ENCODE measurements at regions not wholly inside any gene's neighbourhood (a gene's known extent, or its start where the extent isn't known, plus 50 kb on each side); places are given as distances from the start of the nearest gene placed in this dataset.
A peak's percentile ranks its signal among the peaks of the same experiment; 100 is the strongest.

DNA sequence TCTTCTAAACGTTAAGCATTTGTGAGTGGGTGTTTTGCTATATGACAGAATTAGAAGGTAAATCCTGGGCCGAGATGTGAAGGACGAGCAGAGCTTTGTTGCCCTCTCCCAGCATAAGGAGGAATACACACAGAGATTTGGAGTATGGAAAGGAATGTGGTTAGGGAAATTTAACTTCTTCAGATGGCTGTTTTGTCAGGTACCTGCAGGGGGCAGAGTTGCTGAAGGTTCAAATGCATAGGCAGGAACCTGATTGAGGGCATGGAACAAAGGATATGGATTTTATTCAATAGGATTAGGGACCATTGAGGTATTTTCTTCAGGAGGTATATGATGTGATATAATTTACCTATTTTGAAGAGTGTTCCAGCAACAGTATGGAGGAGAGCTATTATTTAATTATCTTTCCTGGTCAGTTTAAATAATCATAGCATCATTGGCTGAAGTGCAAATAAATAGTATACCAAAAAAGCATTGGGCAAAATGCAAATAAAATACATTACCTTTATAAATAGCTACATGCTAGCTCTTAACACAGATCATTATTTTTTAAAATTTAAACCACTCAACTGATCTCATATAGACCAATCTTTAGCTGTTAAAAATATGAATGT lies 143.6 kb downstream of the SLIT2 start:
- 2% methylated on average over 3 of the region's 3 CpGs for WGBS (ENCODE audit: low lambda C conversion rate)
- DNase-seq (ENCODE audit: low spot score) (peak; percentile 32), FAIRE-seq (no peak), ATAC-seq (peak; percentile 68)
- Histone ChIP-seq H3K36me3 (replicated peaks in 1 of 2; ENCODE audit: control insufficient read depth in 1 of 2, insufficient read depth in 2 of 2, low read length in 2 of 2) (no peaks in the 10 kb centered on the region), H2AFZ (ENCODE audit: low read length) (no peak overlapping the region), H3K9me3 (ENCODE audit: low read length) (no peaks in the 10 kb centered on the region), H3K4me2 (ENCODE audit: low read depth, low read length) (no peak overlapping the region), H3K27ac (ENCODE audit: extremely low read length, insufficient read depth, low read length) (no peak overlapping the region), H3K9ac (ENCODE audit: insufficient read depth, low read depth, low read length) (no peak overlapping the region), H3K4me1 (ENCODE audit: insufficient read depth, low read length) (no peaks in the 10 kb centered on the region), H3K27me3 (ENCODE audit: control insufficient read depth in 1 of 2, insufficient read depth in 2 of 2, low read length in 2 of 2) (no peaks in the 10 kb centered on the region), H3K79me2 (ENCODE audit: insufficient read depth, low read length) (no peaks in the 10 kb centered on the region), H4K20me1 (ENCODE audit: insufficient read depth, low read length) (no peaks in the 10 kb centered on the region), H3K4me3 (replicated peaks in 1 of 3; ENCODE audit: insufficient read depth in 1 of 3, low read depth in 2 of 3, low read length in 3 of 3) (no peak overlapping the region)
- no TSS peak for BruUV-seq (replicated peaks)
- ChIA-PET CTCF (ENCODE audit: low intra/inter-chr PET ratio, low total read pairs) (no interaction called here), POLR2A (no interaction called here)
- in situ Hi-C loops (cut with HindIII; ENCODE audit: extremely low pct_ligation_motif_present, low pct_unique_long_range_greater_than_20kb), result no loop called here
- intact Hi-C loops (cut with micrococcal nuclease; ENCODE audit: unreplicated experiment), result loop anchor here (1.0 kb wide), 1 partner anchor 289 kb away; no protein-coding TSS in a partner anchor
- TF ChIP-seq, protein P1, sequence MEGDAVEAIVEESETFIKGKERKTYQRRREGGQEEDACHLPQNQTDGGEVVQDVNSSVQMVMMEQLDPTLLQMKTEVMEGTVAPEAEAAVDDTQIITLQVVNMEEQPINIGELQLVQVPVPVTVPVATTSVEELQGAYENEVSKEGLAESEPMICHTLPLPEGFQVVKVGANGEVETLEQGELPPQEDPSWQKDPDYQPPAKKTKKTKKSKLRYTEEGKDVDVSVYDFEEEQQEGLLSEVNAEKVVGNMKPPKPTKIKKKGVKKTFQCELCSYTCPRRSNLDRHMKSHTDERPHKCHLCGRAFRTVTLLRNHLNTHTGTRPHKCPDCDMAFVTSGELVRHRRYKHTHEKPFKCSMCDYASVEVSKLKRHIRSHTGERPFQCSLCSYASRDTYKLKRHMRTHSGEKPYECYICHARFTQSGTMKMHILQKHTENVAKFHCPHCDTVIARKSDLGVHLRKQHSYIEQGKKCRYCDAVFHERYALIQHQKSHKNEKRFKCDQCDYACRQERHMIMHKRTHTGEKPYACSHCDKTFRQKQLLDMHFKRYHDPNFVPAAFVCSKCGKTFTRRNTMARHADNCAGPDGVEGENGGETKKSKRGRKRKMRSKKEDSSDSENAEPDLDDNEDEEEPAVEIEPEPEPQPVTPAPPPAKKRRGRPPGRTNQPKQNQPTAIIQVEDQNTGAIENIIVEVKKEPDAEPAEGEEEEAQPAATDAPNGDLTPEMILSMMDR (CRISPR knock-in tag; IDR thresholded peaks at IDR 0.05), result peak; percentile 53
- no peak for TF ChIP-seq NR2C2 (CRISPR knock-in tag; IDR thresholded peaks at IDR 0.05; ENCODE audit: borderline replicate concordance)
- TF ChIP-seq HCFC1 (IDR thresholded peaks at IDR 0.05; ENCODE audit: low read depth, low read length), result no peak

DNA sequence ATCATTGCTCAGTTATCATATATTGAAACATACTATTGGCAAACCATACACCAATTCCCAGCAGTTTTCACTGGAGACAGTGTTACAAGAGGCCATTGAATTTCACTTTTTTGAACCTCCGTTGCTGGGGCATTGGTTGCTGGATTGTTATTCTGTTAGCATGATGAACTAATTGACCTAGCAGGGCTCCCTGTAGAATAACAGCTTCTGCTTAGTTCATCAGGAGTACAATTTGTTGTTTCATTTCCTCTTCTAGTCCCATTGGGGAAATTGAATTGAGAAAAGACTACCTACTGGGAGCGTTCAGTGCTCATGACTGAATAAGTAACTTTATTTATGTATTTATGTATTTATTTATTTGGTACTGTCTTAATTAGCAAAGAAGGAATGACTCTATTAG lies 151.6 kb downstream of the SLIT2 start:
- ChIA-PET POLR2A (no interaction called here), CTCF (ENCODE audit: low intra/inter-chr PET ratio, low total read pairs) (no interaction called here)
- Histone ChIP-seq H3K4me2 (ENCODE audit: low read depth, low read length) (no peak overlapping the region), H3K4me1 (ENCODE audit: insufficient read depth, low read length) (no peaks in the 10 kb centered on the region), H3K4me3 (replicated peaks in 1 of 3; ENCODE audit: insufficient read depth in 1 of 3, low read depth in 2 of 3, low read length in 3 of 3) (no peak overlapping the region), H3K79me2 (ENCODE audit: insufficient read depth, low read length) (no peaks in the 10 kb centered on the region), H3K27ac (ENCODE audit: extremely low read length, insufficient read depth, low read length) (no peak overlapping the region), H3K27me3 (ENCODE audit: control insufficient read depth in 1 of 2, insufficient read depth in 2 of 2, low read length in 2 of 2) (no peaks in the 10 kb centered on the region), H3K9me3 (ENCODE audit: low read length) (no peaks in the 10 kb centered on the region), H3K9ac (ENCODE audit: insufficient read depth, low read depth, low read length) (no peak overlapping the region), H2AFZ (ENCODE audit: low read length) (no peak overlapping the region), H3K36me3 (replicated peaks in 1 of 2; ENCODE audit: control insufficient read depth in 1 of 2, insufficient read depth in 2 of 2, low read length in 2 of 2) (no peaks in the 10 kb centered on the region), H4K20me1 (ENCODE audit: insufficient read depth, low read length) (no peaks in the 10 kb centered on the region)
- intact Hi-C loops (cut with micrococcal nuclease; ENCODE audit: unreplicated experiment), result no loop called here
- no peak for FAIRE-seq
- no TSS peak for BruUV-seq (replicated peaks)
- in situ Hi-C loops (cut with HindIII; ENCODE audit: extremely low pct_ligation_motif_present, low pct_unique_long_range_greater_than_20kb), result no loop called here
- 2% methylated on average over 2 of the region's 2 CpGs for WGBS (ENCODE audit: low lambda C conversion rate)
- ATAC-seq, result no peak
- no peak for DNase-seq (ENCODE audit: low spot score)
- no peak for TF ChIP-seq ZNF382 (CRISPR knock-in tag; IDR thresholded peaks at IDR 0.05; ENCODE audit: borderline replicate concordance)
- TF ChIP-seq NFYB (CRISPR knock-in tag; IDR thresholded peaks at IDR 0.05), result no peak
- TF ChIP-seq, protein P2, sequence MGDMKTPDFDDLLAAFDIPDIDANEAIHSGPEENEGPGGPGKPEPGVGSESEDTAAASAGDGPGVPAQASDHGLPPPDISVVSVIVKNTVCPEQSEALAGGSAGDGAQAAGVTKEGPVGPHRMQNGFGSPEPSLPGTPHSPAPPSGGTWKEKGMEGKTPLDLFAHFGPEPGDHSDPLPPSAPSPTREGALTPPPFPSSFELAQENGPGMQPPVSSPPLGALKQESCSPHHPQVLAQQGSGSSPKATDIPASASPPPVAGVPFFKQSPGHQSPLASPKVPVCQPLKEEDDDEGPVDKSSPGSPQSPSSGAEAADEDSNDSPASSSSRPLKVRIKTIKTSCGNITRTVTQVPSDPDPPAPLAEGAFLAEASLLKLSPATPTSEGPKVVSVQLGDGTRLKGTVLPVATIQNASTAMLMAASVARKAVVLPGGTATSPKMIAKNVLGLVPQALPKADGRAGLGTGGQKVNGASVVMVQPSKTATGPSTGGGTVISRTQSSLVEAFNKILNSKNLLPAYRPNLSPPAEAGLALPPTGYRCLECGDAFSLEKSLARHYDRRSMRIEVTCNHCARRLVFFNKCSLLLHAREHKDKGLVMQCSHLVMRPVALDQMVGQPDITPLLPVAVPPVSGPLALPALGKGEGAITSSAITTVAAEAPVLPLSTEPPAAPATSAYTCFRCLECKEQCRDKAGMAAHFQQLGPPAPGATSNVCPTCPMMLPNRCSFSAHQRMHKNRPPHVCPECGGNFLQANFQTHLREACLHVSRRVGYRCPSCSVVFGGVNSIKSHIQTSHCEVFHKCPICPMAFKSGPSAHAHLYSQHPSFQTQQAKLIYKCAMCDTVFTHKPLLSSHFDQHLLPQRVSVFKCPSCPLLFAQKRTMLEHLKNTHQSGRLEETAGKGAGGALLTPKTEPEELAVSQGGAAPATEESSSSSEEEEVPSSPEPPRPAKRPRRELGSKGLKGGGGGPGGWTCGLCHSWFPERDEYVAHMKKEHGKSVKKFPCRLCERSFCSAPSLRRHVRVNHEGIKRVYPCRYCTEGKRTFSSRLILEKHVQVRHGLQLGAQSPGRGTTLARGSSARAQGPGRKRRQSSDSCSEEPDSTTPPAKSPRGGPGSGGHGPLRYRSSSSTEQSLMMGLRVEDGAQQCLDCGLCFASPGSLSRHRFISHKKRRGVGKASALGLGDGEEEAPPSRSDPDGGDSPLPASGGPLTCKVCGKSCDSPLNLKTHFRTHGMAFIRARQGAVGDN (CRISPR knock-in tag; IDR thresholded peaks at IDR 0.05), result no peak
- TF ChIP-seq ATAD3A (CRISPR knock-in tag; IDR thresholded peaks at IDR 0.05), result no peak
- no peak for TF ChIP-seq GPN1 (CRISPR knock-in tag; IDR thresholded peaks at IDR 0.05; ENCODE audit: borderline replicate concordance)
- TF ChIP-seq ZMAT5 (CRISPR knock-in tag; IDR thresholded peaks at IDR 0.05; ENCODE audit: borderline replicate concordance, low read depth), result no peak
- TF ChIP-seq TARDBP (CRISPR knock-in tag; IDR thresholded peaks at IDR 0.05), result no peak
- TF ChIP-seq ZNF350 (CRISPR knock-in tag; IDR thresholded peaks at IDR 0.05; ENCODE audit: borderline replicate concordance, low read depth), result no peak
- no peak for TF ChIP-seq ZNF44 (CRISPR knock-in tag; IDR thresholded peaks at IDR 0.05)
- no peak for TF ChIP-seq ZNF225 (CRISPR knock-in tag; IDR thresholded peaks at IDR 0.05)
